ENCODE measurements at regions not wholly inside any gene's neighbourhood (a gene's known extent, or its start where the extent isn't known, plus 50 kb on each side); places are given as distances from the start of the nearest gene placed in this dataset.

DNA sequence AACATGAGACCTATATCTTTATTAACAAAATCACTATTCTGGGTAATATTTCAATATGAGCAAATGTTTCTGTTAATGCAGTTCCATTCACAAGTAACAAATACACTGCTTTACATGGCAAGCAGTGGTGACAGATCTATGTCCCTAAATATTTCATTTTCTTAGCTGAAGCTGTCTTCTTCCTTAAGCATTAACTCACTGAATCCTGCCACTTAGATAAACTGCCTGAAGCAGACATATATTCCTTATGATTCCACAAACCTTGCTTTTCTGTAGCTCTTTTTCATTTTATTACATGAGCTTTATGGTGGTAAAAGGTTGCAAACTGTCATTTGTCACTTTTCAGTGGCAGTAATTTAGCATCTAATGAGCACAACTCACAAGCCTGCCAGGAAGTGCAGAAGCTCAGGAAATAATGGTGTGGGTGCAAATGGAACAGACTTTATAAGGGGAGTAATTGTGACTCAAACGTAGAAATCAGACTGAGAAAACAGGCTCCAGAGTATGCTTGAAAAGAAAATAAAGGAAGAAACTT lies 217.2 kb downstream of the XPNPEP1 start:
- TF ChIP-seq RAD21 (conservative IDR thresholded peaks at IDR 0.05 in 1 of 2, IDR thresholded peaks at IDR 0.05 in 1 of 2) (no peak), CBX8 (IDR thresholded peaks at IDR 0.05) (no peak), POLR2A (IDR thresholded peaks at IDR 0.05; ENCODE audit: low read length) (no peak), EHMT2 (IDR thresholded peaks at IDR 0.05; ENCODE audit: low read depth) (no peak), CHD2 (IDR thresholded peaks at IDR 0.05; ENCODE audit: low read length, partially characterized antibody) (no peak), BHLHE40 (IDR thresholded peaks at IDR 0.05; ENCODE audit: low read depth, low read length) (no peak), RNF2 (IDR thresholded peaks at IDR 0.05; ENCODE audit: borderline replicate concordance, low read depth) (no peak), CEBPB (IDR thresholded peaks at IDR 0.05) (no peak), RCOR1 (IDR thresholded peaks at IDR 0.05; ENCODE audit: low read depth, low read length) (no peak), SMC3 (IDR thresholded peaks at IDR 0.05) (no peak)
- TF ChIP-seq, protein P1, sequence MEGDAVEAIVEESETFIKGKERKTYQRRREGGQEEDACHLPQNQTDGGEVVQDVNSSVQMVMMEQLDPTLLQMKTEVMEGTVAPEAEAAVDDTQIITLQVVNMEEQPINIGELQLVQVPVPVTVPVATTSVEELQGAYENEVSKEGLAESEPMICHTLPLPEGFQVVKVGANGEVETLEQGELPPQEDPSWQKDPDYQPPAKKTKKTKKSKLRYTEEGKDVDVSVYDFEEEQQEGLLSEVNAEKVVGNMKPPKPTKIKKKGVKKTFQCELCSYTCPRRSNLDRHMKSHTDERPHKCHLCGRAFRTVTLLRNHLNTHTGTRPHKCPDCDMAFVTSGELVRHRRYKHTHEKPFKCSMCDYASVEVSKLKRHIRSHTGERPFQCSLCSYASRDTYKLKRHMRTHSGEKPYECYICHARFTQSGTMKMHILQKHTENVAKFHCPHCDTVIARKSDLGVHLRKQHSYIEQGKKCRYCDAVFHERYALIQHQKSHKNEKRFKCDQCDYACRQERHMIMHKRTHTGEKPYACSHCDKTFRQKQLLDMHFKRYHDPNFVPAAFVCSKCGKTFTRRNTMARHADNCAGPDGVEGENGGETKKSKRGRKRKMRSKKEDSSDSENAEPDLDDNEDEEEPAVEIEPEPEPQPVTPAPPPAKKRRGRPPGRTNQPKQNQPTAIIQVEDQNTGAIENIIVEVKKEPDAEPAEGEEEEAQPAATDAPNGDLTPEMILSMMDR (IDR thresholded peaks at IDR 0.05): no peak
- TF ChIP-seq, protein P2, sequence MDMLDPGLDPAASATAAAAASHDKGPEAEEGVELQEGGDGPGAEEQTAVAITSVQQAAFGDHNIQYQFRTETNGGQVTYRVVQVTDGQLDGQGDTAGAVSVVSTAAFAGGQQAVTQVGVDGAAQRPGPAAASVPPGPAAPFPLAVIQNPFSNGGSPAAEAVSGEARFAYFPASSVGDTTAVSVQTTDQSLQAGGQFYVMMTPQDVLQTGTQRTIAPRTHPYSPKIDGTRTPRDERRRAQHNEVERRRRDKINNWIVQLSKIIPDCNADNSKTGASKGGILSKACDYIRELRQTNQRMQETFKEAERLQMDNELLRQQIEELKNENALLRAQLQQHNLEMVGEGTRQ (IDR thresholded peaks at IDR 0.05): no peak
- TF ChIP-seq, protein P3, sequence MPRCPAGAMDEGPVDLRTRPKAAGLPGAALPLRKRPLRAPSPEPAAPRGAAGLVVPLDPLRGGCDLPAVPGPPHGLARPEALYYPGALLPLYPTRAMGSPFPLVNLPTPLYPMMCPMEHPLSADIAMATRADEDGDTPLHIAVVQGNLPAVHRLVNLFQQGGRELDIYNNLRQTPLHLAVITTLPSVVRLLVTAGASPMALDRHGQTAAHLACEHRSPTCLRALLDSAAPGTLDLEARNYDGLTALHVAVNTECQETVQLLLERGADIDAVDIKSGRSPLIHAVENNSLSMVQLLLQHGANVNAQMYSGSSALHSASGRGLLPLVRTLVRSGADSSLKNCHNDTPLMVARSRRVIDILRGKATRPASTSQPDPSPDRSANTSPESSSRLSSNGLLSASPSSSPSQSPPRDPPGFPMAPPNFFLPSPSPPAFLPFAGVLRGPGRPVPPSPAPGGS (IDR thresholded peaks at IDR 0.05): no peak
- TF ChIP-seq, protein P4, sequence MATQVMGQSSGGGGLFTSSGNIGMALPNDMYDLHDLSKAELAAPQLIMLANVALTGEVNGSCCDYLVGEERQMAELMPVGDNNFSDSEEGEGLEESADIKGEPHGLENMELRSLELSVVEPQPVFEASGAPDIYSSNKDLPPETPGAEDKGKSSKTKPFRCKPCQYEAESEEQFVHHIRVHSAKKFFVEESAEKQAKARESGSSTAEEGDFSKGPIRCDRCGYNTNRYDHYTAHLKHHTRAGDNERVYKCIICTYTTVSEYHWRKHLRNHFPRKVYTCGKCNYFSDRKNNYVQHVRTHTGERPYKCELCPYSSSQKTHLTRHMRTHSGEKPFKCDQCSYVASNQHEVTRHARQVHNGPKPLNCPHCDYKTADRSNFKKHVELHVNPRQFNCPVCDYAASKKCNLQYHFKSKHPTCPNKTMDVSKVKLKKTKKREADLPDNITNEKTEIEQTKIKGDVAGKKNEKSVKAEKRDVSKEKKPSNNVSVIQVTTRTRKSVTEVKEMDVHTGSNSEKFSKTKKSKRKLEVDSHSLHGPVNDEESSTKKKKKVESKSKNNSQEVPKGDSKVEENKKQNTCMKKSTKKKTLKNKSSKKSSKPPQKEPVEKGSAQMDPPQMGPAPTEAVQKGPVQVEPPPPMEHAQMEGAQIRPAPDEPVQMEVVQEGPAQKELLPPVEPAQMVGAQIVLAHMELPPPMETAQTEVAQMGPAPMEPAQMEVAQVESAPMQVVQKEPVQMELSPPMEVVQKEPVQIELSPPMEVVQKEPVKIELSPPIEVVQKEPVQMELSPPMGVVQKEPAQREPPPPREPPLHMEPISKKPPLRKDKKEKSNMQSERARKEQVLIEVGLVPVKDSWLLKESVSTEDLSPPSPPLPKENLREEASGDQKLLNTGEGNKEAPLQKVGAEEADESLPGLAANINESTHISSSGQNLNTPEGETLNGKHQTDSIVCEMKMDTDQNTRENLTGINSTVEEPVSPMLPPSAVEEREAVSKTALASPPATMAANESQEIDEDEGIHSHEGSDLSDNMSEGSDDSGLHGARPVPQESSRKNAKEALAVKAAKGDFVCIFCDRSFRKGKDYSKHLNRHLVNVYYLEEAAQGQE (IDR thresholded peaks at IDR 0.05): no peak
